Dendritic cell treated with granulocyte-macrophage colony-stimulating factor and Interleukin-4, amounts not matched to agents 40 ng/mL and 50 ng/mL, for 4 days (primary cell): ENCODE measurements at regions not wholly inside any gene's neighbourhood (a gene's known extent, or its start where the extent isn't known, plus 50 kb on each side); places are given as distances from the start of the nearest gene placed in this dataset.

Experiments
- H3K27ac Mint-ChIP-seq: one replicate; pipeline ENCODE4 v1.8.0; 2022; ENCODE audit warnings: mild to moderate bottlenecking, mixed read lengths
- H3K27me3 Mint-ChIP-seq: one replicate; pipeline ENCODE4 v1.8.0; 2022; ENCODE audit warnings: mild to moderate bottlenecking, mixed read lengths
- H3K36me3 Mint-ChIP-seq: one replicate; pipeline ENCODE4 v1.8.0; 2022; ENCODE audit warnings: low read depth, mixed read lengths
- H3K4me1 Mint-ChIP-seq: one replicate; pipeline ENCODE4 v1.8.0; 2022; ENCODE audit warnings: low read depth, mixed read lengths
- H3K4me3 Mint-ChIP-seq: one replicate; pipeline ENCODE4 v1.8.0; 2022; ENCODE audit warnings: mild to moderate bottlenecking, moderate library complexity, mixed read lengths
- H3K9me3 Mint-ChIP-seq: one replicate; pipeline ENCODE4 v1.8.0; 2022; ENCODE audit warnings: mixed read lengths
- intact Hi-C: fragments of 100-400 bp; cut with micrococcal nuclease; formaldehyde crosslinking; loops from one replicate; pipeline ENCODE4 v1.15.0; 2022

DNA sequence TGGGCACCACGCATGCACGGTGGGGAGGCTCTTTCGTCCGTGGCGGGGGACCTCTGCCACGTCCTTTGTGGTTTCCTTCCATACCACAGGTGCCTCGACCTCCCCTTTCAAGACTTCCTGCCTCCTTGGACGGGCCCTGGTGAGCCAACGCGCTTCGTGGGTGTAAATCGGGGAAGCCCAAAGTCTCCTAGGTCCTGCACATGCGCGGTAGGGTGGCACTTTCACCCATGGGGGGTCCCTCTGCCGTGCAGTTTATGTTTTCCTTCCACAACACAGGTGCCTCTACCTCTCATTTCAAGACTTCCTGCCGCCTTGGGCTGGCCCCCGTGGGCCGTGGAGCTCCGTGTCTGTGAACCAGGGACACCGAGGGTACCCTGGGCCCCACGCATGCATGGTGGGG lies 349.7 kb downstream of the ALG10 start:
- H3K4me1 Mint-ChIP-seq: no peaks in the 10 kb centered on the region
- peaks cover 99% of the 10 kb centered on the region for H3K9me3 Mint-ChIP-seq

DNA sequence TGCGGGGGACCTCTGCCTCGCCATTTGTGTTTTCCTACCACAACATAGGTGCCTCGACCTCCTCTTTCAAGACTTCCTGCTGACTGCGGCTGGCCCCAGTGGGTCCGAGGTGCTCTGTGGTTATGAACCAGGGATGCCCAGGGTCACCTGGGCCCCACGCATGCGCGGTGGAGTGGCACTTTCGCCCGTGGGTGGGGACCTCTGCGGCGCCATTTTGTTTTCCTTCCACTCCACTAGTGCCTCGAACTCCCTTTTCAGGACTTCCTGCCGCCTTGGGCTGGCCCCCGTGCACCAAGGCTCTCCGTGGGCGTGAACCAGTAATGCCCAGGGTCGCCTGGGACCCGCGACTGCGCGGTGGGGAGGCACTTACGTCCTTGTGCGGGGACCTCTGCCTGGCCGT lies 351.6 kb downstream of the ALG10 start:
- intact Hi-C loops: no loop called here
- no peak overlapping the region for H3K27ac Mint-ChIP-seq
- H3K27me3 Mint-ChIP-seq: no peaks in the 10 kb centered on the region
- peaks cover 99% of the 10 kb centered on the region for H3K9me3 Mint-ChIP-seq
- H3K36me3 Mint-ChIP-seq: no peaks in the 10 kb centered on the region
- no peak overlapping the region for H3K4me3 Mint-ChIP-seq
- H3K4me1 Mint-ChIP-seq: no peaks in the 10 kb centered on the region

More for the DNA sequence above, 349.7 kb downstream of the ALG10 start:
- H3K36me3 Mint-ChIP-seq: no peaks in the 10 kb centered on the region
- intact Hi-C loops: no loop called here
- no peak overlapping the region for H3K27ac Mint-ChIP-seq
- no peaks in the 10 kb centered on the region for H3K27me3 Mint-ChIP-seq
- H3K4me3 Mint-ChIP-seq: no peak overlapping the region

DNA sequence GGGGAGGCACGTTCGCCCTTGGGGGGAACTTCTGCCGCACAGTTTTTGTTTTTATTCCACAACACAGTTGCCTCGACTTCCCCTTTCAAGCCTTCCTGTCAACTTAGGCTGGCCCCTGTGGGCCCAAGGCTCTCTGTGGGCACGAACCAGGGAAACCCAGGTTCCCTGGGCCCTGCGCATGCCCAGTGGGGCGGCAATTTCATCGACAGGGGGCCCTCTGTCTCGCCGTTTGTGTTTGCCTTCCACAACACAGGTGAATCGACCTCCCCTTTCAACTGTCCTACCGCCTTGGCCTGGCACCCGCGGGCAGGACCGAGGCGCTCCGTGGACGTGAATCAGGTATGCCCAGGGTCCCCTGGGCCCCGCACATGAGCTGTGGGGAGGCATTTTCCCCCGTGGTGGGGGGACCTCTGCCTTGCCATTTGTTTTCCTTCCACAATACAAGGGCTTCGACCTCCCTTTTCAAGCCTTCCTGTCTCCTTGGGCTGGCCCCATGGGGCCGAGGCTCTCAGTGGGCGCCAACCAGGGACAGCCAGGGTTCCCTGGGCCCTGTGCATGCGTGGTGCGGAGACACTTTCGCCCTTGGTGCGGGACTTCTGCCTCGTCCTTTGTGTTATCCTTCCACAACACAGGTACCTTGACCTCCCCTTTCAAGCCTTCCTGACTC lies 354.0 kb downstream of the ALG10 start:
- no peaks in the 10 kb centered on the region for H3K27me3 Mint-ChIP-seq
- intact Hi-C loops: no loop called here
- no peaks in the 10 kb centered on the region for H3K4me1 Mint-ChIP-seq
- H3K9me3 Mint-ChIP-seq: peaks cover 100% of the 10 kb centered on the region
- no peak overlapping the region for H3K4me3 Mint-ChIP-seq
- no peak overlapping the region for H3K27ac Mint-ChIP-seq
- H3K36me3 Mint-ChIP-seq: no peaks in the 10 kb centered on the region

DNA sequence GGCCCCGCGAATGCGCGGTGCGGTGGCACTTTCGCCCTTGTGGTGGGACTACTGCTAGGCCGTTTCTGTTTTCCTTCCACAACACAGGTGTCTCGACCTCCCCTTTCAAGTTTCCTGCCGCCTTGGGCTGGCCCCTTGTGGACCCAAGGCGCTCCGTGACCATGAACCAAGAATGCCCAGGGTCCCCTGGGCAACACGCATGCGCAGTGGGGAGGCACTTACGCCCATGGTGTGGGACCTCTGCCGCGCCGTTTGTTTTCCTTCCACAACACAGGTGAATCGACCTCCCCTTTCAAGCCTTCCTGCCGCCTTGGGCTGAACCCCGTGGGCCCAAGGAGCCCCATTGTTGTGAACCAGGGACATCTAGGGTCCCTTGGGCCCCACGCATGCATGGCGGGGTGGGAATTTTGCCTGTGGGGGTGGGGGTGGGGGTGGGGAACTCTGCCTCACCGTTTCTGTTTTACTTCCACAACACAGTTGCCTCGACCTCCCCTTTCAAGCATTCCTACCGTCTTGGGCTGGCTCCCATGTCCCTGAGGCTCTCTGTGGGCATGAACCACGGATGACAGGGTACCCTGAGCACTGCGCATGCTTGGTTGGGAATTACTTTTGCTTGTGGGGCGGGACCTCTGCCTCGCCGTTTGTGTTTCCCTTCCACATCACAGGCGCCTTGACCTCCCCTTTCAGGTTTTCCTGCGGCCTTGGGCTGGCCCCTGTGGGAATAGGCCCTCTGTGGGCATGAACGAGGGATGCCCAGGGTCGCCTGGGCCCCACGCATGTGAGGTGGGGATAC lies 355.1 kb downstream of the ALG10 start:
- Mint-ChIP-seq H3K9me3 (peaks cover 100% of the 10 kb centered on the region), H3K4me1 (no peaks in the 10 kb centered on the region), H3K4me3 (no peak overlapping the region), H3K27me3 (no peaks in the 10 kb centered on the region), H3K27ac (no peak overlapping the region), H3K36me3 (no peaks in the 10 kb centered on the region)
- intact Hi-C loops: no loop called here

DNA sequence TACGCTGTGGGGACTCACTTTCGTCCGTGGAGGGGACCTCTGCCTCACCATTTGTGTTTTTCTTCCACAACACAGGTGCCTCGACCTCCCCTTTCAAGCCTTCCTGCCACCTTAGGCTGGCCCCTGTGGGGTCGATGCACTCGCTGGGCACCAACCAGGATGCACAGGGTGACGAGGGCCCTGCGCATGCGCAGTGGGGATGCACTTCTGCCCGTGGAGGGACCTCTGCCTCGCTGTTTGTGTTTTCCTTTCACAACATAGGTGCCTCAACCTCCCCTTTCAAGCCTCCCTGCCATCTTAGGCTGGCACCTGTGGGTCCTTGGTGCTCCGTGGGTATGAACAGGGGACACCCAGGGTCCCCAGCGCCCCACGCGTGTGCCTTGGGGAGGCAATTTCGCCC lies 356.8 kb downstream of the ALG10 start:
- intact Hi-C loops: no loop called here
- no peaks in the 10 kb centered on the region for H3K27me3 Mint-ChIP-seq
- no peaks in the 10 kb centered on the region for H3K4me1 Mint-ChIP-seq
- no peaks in the 10 kb centered on the region for H3K36me3 Mint-ChIP-seq
- no peak overlapping the region for H3K4me3 Mint-ChIP-seq
- peaks cover 100% of the 10 kb centered on the region for H3K9me3 Mint-ChIP-seq
- no peak overlapping the region for H3K27ac Mint-ChIP-seq

DNA sequence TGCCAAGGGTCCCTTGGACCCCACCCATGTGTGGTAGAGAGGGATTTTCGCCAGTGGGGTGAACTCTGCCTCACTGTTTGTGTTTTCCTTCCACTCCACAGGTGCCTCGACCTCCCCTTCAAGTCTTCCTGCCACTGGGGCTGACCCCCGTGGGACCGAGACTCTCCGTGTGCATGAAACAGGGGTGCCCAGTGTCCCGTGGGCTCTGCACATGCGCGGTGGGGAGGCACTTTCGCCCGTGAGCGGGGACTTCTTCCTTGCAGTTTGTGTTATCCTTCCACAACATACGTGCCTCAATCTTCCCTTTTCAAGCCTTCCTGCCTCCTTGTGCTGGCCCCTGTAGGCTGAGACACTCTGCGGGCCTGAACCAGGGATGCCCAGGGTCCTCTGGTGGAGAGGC lies 362.4 kb downstream of the ALG10 start:
- H3K9me3 Mint-ChIP-seq: peaks cover 100% of the 10 kb centered on the region
- H3K36me3 Mint-ChIP-seq: no peaks in the 10 kb centered on the region
- H3K4me3 Mint-ChIP-seq: no peak overlapping the region
- intact Hi-C loops: no loop called here
- no peak overlapping the region for H3K27ac Mint-ChIP-seq
- no peaks in the 10 kb centered on the region for H3K4me1 Mint-ChIP-seq
- no peaks in the 10 kb centered on the region for H3K27me3 Mint-ChIP-seq

DNA sequence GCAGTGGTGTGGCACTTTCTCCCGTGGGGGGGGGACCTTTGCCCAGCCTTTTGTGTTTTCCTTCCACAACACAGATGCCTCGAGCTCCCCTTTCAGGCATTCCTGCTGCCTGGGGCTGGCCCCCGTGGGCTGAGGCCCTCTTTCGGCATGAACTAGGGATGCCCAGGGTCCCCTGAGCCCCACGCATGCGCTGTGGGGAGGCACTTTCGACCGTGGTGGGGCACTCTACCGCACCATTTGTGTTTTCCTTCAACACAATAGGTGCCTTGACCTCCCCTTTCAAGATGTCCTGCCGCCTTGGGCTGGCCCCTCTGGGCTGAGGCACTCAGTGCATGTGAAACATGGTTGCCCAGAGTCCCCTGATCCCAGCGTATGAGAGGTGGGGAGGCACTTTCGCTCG lies 363.7 kb downstream of the ALG10 start:
- Mint-ChIP-seq H3K9me3 (peaks cover 100% of the 10 kb centered on the region), H3K4me3 (no peak overlapping the region), H3K4me1 (no peaks in the 10 kb centered on the region), H3K36me3 (no peaks in the 10 kb centered on the region), H3K27ac (no peak overlapping the region), H3K27me3 (no peaks in the 10 kb centered on the region)
- intact Hi-C loops: no loop called here

DNA sequence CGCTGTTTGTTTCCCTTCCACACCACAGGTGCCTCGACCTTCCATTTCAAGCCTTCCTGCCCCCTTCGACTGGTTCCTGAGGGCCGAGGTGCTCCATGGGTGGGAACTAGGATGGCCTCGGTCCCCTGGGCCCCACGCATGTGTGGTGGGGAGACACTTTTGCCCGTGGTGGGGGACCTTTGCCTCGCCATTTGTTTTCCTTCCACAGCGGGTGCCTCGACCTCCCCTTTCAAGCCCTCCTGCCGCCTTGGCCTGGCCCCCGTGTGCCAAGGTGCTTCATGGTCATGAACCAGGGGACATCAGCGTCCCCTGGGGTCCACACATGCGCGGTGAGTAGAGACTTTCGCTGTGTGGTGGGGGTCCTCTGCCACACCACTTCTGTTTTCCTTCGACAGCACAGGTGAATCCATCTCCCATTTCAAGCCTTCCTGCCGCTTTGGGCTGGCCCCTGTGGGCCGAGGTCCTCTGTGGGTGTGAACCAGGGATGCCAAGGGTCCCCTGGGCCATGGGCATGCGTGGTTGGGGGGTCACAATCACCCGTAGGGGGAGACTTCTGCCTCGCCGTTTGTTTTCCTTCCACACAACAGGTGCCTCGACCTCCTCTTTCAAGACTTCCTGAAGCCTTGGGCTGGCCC lies 364.4 kb downstream of the ALG10 start:
- Mint-ChIP-seq H3K27me3 (no peaks in the 10 kb centered on the region), H3K27ac (no peak overlapping the region), H3K36me3 (no peaks in the 10 kb centered on the region), H3K4me3 (no peak overlapping the region), H3K4me1 (no peaks in the 10 kb centered on the region), H3K9me3 (peaks cover 100% of the 10 kb centered on the region)
- intact Hi-C loops: no loop called here

DNA sequence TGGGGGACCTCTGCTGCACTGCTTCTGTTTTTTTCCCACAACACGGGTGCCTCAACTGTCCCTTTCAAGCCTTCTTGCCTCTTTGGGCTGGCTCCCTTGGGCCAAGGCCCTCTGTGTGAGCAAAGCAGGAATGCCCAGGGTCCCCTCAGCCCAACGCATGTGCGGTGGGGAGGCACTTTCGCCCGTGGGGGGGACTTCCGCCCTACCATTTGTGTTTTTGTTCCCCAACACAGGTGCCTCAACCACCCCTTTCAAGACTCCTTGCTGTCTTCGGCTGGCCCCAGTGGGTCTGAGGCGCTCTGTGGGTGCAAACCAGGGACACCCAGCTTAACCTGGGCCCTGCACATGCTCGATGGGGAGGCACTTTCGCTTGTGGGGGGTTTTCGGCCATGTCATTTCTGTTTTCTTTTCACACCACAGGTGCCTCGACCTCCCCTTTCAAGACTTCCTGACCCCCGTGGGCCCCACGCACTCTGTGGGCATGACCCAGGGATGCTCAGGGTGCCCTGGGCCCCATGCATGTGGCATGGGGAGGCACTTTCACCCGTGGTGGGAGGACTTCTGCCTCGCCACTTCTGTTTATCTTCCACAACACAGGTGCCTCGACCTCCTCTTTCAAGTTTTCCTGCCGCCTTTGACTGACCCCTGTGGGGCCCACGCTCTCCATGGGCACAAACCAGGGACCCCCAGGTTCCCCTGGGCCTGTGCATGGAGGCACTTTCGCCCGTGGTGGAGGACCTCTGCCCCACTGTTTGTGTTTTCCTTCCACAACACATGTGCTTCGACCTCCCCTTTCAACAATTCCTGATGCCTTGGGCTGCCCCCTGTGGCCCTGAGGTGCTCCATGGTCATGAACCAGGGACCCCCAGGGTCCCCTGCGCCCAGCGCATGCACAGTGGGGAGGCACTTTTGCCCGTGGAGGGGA lies 365.7 kb downstream of the ALG10 start:
- intact Hi-C loops: no loop called here
- H3K27ac Mint-ChIP-seq: no peak overlapping the region

DNA sequence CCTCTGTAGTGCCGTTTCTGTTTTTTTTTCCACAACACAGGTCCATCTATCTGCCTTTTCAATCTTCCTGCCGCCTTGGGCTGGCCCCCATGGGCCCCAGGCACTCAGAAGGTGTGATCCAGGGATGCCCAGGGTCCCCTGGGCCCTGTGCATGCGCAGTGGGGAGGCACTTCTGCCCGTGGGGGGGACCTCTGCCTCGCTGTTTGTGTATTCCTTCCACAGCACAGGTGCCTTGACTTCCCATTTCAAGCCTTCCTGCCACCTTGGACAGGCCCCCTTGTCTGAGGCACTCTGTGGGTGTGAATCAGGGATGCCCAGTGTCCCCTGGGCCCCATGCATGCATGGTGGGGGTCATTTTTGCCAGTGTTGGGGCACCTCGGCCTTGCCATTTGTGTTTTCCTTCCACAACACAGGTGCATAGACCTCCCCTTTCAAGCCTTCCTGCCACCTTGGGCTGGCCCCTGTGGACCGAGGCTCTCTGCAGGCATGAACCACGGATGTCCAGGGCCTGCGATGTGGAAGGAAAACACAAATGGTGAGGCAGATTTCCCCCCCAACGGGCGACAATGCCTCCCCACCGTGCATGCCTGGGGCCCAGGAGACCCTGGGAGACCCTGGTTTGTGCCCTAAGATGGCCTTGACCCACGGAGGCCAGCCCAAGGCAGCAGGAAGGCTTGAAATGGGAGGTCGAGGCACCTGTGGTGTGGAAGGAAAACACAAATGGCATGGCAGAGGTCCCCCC lies 366.5 kb downstream of the ALG10 start:
- no peaks in the 10 kb centered on the region for H3K27me3 Mint-ChIP-seq

More for the DNA sequence above, 365.7 kb downstream of the ALG10 start:
- Mint-ChIP-seq H3K36me3 (no peaks in the 10 kb centered on the region), H3K27me3 (no peaks in the 10 kb centered on the region), H3K4me3 (no peak overlapping the region), H3K9me3 (peaks cover 100% of the 10 kb centered on the region), H3K4me1 (no peaks in the 10 kb centered on the region)

DNA sequence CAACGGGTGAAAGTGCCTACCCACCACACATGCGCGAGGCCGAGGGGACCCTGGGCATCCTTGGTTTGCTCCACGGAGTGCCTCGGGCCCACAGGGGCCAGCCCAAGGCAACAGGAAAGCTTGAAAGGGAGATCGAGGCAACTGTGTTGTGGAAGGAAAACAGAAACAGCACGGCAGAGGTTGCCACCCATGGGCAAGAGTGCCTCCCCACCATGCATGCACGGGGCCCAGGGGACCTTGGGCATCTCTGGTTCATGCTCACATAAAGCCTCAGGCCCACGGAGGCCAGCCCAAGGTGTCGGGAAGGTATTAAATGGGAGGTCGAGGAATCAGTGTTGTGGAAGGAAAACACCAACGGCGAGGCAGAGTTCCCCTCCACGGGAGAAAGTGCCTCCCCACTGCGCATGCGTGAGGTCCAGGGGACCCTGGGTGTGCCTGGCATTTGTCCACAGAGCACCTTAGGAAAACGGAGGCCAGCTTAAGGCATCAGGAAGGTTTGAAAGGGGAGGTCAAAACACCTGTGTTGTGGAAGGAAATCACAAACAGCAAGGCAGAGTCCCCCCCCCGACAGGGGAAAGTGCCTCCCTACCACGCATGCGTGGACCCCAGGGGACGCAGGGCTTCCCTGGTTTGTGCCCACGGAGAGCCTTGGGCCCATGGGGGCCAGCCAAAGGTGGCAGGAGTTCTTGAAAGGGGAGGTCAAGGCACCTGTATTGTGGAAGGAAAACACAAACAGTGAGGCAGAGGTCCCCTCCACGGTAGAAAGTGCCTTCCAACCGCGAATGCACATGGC lies 367.3 kb downstream of the ALG10 start:
- H3K4me3 Mint-ChIP-seq: no peak overlapping the region
- peaks cover 100% of the 10 kb centered on the region for H3K9me3 Mint-ChIP-seq
- no peak overlapping the region for H3K27ac Mint-ChIP-seq
- H3K36me3 Mint-ChIP-seq: no peaks in the 10 kb centered on the region
- no peaks in the 10 kb centered on the region for H3K27me3 Mint-ChIP-seq
- H3K4me1 Mint-ChIP-seq: no peaks in the 10 kb centered on the region
- intact Hi-C loops: no loop called here

More for the DNA sequence above, 366.5 kb downstream of the ALG10 start:
- no peaks in the 10 kb centered on the region for H3K4me1 Mint-ChIP-seq
- H3K4me3 Mint-ChIP-seq: no peak overlapping the region
- no peak overlapping the region for H3K27ac Mint-ChIP-seq
- intact Hi-C loops: no loop called here
- peaks cover 100% of the 10 kb centered on the region for H3K9me3 Mint-ChIP-seq
- H3K36me3 Mint-ChIP-seq: no peaks in the 10 kb centered on the region

DNA sequence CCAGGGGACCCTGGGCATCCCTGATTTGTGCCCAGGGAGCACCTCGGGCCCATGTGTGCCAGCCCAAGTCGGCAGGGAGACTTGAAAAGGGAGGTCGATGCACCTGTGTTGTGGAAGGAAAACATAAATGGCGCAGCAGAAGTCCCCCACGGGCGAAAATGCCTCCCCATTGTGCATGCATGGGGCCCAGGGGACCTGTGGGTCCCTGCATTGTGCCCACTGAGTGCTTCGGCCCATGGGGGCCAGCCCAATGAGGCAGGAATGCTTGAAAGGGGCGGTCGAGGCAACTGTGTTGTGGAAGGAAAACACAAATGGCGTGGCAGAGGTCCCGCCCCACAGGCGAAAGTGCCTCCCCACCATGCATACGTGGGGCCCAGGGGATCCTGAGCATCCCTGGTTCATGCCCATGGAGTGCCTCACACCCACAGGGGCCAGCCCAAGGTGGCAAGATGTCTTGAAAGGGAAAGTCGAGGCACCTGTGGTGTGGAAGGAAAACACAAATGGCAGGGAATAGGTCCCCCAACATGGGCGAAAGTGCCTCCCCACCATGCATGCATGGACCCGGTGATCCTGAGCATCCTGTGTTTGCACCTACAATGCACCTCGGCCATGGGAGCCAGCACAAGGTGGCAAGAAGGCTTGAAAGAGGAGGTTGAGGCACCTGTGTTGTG lies 368.0 kb downstream of the ALG10 start:
- intact Hi-C loops: no loop called here
- Mint-ChIP-seq H3K36me3 (no peaks in the 10 kb centered on the region), H3K4me3 (no peak overlapping the region), H3K27me3 (no peaks in the 10 kb centered on the region), H3K9me3 (peaks cover 100% of the 10 kb centered on the region), H3K4me1 (no peaks in the 10 kb centered on the region), H3K27ac (no peak overlapping the region)
